BLaER1 (cell line): ENCODE measurements at regions not wholly inside any gene's neighbourhood (a gene's known extent, or its start where the extent isn't known, plus 50 kb on each side); places are given as distances from the start of the nearest gene placed in this dataset.
"Not testable (repeated sequence)": the region's sequence is repeated elsewhere in the genome, so short reads cannot be mapped to it uniquely, and the experiment has no call there.

Experiments used
- H3K27ac ChIP-seq: shearing (Covaris generic); formaldehyde crosslinking; 2 replicates; pipeline ENCODE4 v1.8.1; 2022
- H3K27me3 ChIP-seq: shearing (Covaris generic); formaldehyde crosslinking; 2 replicates; pipeline ENCODE4 v1.8.1; 2022
- H3K36me3 ChIP-seq: shearing (Covaris generic); formaldehyde crosslinking; 2 replicates; pipeline ENCODE4 v1.8.1; 2022
- H3K4me1 ChIP-seq: shearing (Covaris generic); formaldehyde crosslinking; 2 replicates; pipeline ENCODE4 v1.8.1; 2022
- H3K4me2 ChIP-seq: shearing (Covaris generic); formaldehyde crosslinking; 2 replicates; pipeline ENCODE4 v1.8.1; 2022
- H3K4me3 ChIP-seq: shearing (Covaris generic); formaldehyde crosslinking; 2 replicates; pipeline ENCODE4 v1.8.1; 2022
- H3K9ac ChIP-seq: shearing (Covaris generic); formaldehyde crosslinking; 2 replicates; pipeline ENCODE4 v1.8.1; 2022
- H3K9me3 ChIP-seq: shearing (Covaris generic); formaldehyde crosslinking; 2 replicates; pipeline ENCODE4 v1.8.1; 2022
- H4K20me1 ChIP-seq: shearing (Covaris generic); formaldehyde crosslinking; 2 replicates; pipeline ENCODE4 v1.8.1; 2022
- Cebpa-rat ChIP-seq: shearing (Covaris generic); IDR thresholded peaks from 2 replicates; pipeline ENCODE4 v1.8.1; 2022

DNA sequence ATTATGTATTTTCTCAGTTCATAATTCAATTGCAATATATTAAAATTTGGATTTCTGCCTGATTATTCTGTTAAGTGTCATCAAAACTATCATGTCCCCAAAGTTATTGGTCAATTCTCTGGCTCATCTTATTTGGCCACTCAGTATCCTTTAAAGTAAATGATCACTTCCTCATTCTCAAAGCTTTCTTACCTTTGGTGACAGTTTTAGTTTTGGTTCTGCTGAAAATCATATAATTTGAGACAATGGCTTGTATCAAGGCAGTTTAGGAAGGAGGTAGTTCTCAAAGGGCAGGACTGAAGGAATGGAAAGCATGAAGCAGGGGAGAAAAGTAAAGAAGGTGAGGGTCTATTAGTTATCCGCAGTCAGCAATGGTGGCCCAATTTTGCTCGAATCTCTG is 1832.1 kb downstream of the ARAP2 start:
- H3K4me2 ChIP-seq = no peak overlapping the region
- H3K36me3 ChIP-seq = no peaks in the 10 kb centered on the region

DNA sequence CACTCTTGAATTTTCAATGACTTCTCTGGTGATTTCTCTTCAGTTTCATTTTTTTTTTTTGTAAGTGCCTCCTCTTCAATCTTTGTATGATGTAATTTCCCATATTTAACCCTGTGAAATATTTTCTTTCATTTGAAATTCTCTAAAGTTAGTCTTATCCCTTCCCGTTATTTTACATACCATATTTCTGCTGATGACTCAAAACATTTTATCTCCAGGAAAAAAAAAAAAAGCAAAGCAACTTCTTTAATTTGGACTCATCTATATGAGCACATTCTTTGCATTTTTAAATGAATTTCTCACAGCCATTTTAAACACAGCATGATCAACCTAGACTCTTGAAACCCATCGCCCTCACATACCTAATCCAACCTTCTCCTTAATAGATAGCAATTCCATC is 1831.4 kb downstream of the ARAP2 start:
- H3K27me3 ChIP-seq = no peaks in the 10 kb centered on the region
- no peaks in the 10 kb centered on the region for H3K4me1 ChIP-seq
- H3K27ac ChIP-seq = no peak overlapping the region
- no peaks in the 10 kb centered on the region for H3K9me3 ChIP-seq
- H3K4me3 ChIP-seq = no peak overlapping the region
- no peak overlapping the region for H3K4me2 ChIP-seq
- H4K20me1 ChIP-seq = no peaks in the 10 kb centered on the region
- no peak overlapping the region for H3K9ac ChIP-seq
- no peaks in the 10 kb centered on the region for H3K36me3 ChIP-seq
- TF ChIP-seq Cebpa-rat = no peak

More for the DNA sequence above, 1832.1 kb downstream of the ARAP2 start:
- TF ChIP-seq Cebpa-rat = no peak
- Histone ChIP-seq H3K9me3 (no peaks in the 10 kb centered on the region), H3K27ac (no peak overlapping the region), H3K27me3 (no peaks in the 10 kb centered on the region), H3K9ac (no peak overlapping the region), H3K4me3 (no peak overlapping the region), H4K20me1 (no peaks in the 10 kb centered on the region), H3K4me1 (no peaks in the 10 kb centered on the region)

DNA sequence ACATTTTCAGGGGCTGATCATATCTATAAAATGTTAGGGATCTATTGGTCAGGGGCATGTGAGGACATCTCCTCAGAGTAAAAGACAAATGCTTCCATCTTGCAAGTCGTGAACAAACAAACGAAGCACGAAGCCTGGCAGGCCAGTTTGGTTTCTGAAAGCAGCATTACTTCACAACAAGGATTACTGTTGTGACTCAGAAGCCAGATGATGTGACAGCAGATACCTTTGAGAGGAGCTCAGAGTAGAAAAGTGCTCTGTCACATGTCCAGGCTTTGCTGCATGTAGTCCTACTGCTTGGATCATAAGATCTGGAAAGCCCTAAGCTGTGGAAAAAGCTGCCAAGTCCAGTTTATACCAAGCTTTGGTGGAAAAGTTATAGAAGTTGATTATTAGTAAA is 1827.2 kb downstream of the ARAP2 start:
- Histone ChIP-seq H3K36me3 (no peaks in the 10 kb centered on the region), H3K9ac (no peak overlapping the region), H3K27me3 (no peaks in the 10 kb centered on the region), H3K4me3 (no peak overlapping the region), H4K20me1 (no peaks in the 10 kb centered on the region), H3K27ac (no peak overlapping the region), H3K4me1 (peaks cover 14% of the 10 kb centered on the region), H3K4me2 (no peak overlapping the region), H3K9me3 (no peaks in the 10 kb centered on the region)
- TF ChIP-seq Cebpa-rat = no peak

DNA sequence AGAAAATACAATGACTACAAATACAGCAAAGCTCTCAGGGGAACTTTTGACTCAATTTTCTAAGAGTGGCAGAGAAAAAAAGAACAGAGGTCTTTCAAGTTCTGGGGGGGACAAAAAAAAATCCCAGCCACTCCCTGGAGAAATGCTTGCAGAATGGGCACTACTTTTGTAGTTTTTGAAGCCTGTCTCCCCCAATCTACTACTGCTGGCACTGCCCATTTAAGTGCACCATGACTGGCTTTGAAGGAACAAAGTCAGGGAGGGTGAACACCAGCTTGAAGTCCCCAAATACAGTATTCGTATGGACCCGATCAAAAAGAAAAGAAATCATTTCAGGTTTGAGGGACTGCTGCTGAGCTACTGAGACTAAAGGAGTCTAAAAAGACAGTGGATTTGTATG is 1824.4 kb downstream of the ARAP2 start:
- Histone ChIP-seq H3K4me1 (peaks cover 24% of the 10 kb centered on the region), H3K27ac (no peak overlapping the region), H3K4me2 (peak overlapping the region; percentile 37), H4K20me1 (no peaks in the 10 kb centered on the region), H3K4me3 (no peak overlapping the region), H3K36me3 (no peaks in the 10 kb centered on the region), H3K27me3 (no peaks in the 10 kb centered on the region), H3K9ac (no peak overlapping the region), H3K9me3 (no peaks in the 10 kb centered on the region)
- TF ChIP-seq Cebpa-rat = no peak

DNA sequence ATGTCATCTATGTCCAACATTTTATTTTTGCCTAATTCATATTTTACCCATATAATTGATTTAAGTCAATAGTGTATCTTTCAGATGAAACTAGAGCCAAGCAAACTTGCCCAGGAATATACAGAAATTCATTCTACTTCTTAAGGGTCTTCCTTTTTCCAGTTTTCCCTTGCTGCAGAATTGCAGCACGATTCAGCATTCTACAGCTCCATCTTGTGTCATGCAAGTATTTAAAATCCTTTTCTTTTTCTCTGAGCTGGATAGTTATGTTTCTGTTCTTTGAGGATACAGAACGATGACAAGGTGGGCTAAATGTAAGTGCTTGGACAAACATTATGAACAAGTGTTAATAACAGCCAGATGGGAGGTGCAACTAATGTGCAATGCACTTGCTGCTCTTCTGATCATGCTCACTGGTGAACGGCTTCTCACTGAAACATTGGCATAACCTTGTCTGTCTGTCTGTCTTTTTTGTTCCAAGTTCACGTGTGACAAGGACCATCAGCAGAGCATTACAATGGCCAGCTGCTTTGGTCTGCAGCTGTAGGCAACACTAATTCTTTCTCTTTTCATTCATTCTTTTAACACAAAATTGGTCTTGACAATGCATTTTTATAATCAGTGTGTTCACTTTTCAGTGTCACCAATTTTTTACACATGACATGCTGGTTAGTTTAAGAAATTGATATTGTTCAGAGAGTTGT is 1821.7 kb downstream of the ARAP2 start:
- TF ChIP-seq Cebpa-rat = no peak
- Histone ChIP-seq H3K36me3 (no peaks in the 10 kb centered on the region), H3K4me2 (0 out of 2 replicates have a peak overlapping the region, but pooled peaks have one; percentile 14), H3K27me3 (no peaks in the 10 kb centered on the region), H3K9ac (no peak overlapping the region), H3K9me3 (no peaks in the 10 kb centered on the region), H3K4me3 (no peak overlapping the region), H4K20me1 (no peaks in the 10 kb centered on the region), H3K27ac (no peak overlapping the region), H3K4me1 (peaks cover 24% of the 10 kb centered on the region)

DNA sequence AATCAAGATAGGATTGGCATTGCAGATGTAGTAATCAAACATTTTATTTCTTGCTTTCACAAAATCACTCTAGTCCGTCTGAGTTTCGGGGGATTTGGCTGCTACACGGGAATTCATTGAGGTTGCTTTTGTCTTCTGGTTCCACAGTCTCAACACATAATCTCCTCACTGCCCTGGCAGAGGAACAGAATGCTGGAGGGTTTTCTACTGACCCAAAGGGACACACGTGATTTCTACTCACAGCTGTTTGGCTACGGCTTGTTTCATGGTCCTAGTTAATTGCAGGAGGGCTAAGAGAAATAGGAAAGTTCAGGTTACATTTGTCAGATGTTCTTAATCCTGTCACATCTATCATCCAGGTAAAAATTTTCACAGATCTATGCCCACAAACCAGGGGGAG is 1811.6 kb downstream of the ARAP2 start:
- Histone ChIP-seq H3K4me3 (no peak overlapping the region), H3K4me1 (peaks cover 10% of the 10 kb centered on the region; the same call in 1 of the 2 replicates), H3K27ac (no peak overlapping the region), H3K4me2 (no peak overlapping the region), H3K9ac (no peak overlapping the region), H3K27me3 (no peaks in the 10 kb centered on the region), H3K9me3 (no peaks in the 10 kb centered on the region), H3K36me3 (no peaks in the 10 kb centered on the region), H4K20me1 (no peaks in the 10 kb centered on the region)
- no peak for TF ChIP-seq Cebpa-rat

DNA sequence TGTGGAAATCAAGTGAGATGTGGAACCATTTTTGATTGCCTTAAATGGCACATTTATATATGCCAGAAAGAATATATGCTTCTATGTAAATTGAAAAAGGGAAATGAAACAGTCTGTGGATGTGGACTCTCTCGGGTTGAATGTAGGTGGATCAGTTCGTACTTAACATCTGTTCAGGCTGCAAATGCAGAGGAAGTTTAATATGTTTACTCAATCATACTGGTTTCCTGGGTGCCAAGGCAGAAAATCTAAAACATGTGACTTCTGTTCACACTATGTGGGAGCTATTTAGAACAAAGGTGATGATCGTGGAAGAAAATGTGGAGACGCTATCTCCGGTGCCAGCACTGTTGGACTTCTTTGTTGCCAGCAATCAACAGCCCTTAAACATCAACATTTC is 1809.9 kb downstream of the ARAP2 start:
- H3K27me3 ChIP-seq, H3K36me3 ChIP-seq, H3K4me3 ChIP-seq, H3K9ac ChIP-seq, H3K27ac ChIP-seq, H3K9me3 ChIP-seq, H4K20me1 ChIP-seq: not testable (repeated sequence)
- Histone ChIP-seq H3K4me2 (peak overlapping the region; percentile 40; the same call in 1 of the 2 replicates), H3K4me1 (peaks cover 10% of the 10 kb centered on the region; the same call in 1 of the 2 replicates)

DNA sequence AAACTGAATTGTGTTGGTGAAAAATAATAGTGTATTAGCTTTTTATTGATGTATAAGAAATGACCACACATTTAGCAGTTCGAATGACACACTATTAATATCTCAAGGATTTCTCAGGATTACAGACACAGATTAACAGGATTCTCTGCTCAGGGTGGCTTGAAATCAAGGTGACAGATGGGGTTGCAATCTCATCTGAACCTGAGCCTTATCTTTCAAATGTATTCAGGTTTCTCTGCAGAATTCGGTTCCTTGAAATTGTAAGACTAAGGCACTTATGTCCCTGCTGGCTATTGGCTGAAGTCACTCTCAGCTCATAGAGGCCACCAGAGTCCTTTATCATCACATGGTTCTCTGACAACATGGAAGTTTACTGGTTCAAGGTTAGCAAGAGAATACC is 1780.1 kb downstream of the ARAP2 start:
- no peaks in the 10 kb centered on the region for H3K9me3 ChIP-seq
- H3K4me3 ChIP-seq = no peak overlapping the region
- peaks cover 9% of the 10 kb centered on the region for H3K4me1 ChIP-seq
- no peaks in the 10 kb centered on the region for H4K20me1 ChIP-seq
- H3K4me2 ChIP-seq = no peak overlapping the region
- no peak for TF ChIP-seq Cebpa-rat
- no peaks in the 10 kb centered on the region for H3K27me3 ChIP-seq
- no peaks in the 10 kb centered on the region for H3K36me3 ChIP-seq
- H3K27ac ChIP-seq = no peak overlapping the region
- H3K9ac ChIP-seq = no peak overlapping the region

DNA sequence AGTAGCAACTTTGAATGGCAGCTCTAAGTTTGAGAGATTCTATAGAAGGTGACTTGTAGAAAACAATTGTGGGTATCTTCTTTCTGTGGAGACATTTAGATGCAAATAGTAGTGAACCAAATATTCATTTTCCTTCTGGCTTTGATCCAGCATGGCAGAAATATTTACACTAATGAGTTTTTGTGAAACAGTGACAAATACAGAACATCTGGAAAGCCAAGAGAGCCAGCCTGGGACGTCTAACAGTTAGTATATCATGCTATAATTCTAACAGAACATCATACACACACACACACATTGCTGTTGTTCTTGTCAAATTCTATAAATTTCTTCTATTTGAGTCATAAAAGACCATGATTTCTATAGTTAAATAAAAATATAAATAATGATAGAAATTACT is 1777.9 kb downstream of the ARAP2 start:
- no peak for TF ChIP-seq Cebpa-rat
- no peak overlapping the region for H3K4me2 ChIP-seq
- H3K36me3 ChIP-seq = no peaks in the 10 kb centered on the region
- H3K27me3 ChIP-seq = no peaks in the 10 kb centered on the region
- H3K4me1 ChIP-seq = peaks cover 9% of the 10 kb centered on the region
- H3K4me3 ChIP-seq = no peak overlapping the region
- no peaks in the 10 kb centered on the region for H4K20me1 ChIP-seq
- H3K27ac ChIP-seq = no peak overlapping the region
- H3K9me3 ChIP-seq = no peaks in the 10 kb centered on the region
- no peak overlapping the region for H3K9ac ChIP-seq

DNA sequence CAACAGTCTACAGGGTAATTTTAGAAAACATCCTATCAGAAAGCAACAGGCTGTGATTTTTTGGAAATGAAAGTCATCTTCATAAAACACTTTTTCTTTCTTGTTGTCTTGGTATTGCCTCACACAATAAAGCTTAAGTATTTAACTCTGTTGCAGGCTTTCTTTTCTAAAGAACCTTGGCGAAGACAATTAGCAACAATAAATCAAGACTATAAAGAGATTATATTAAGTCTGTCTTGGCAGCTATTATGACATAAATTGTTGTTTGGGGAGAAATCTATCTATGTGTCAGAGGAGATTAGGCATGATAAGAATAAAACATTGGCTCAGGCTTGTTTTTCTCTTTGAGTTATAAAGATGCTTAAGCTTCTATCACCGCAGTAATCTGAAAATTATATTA is 1774.8 kb downstream of the ARAP2 start:
- Histone ChIP-seq H3K27ac (no peak overlapping the region), H3K4me1 (peaks cover 8% of the 10 kb centered on the region), H3K36me3 (no peaks in the 10 kb centered on the region), H3K9me3 (no peaks in the 10 kb centered on the region), H3K4me2 (no peak overlapping the region), H3K4me3 (no peak overlapping the region), H3K9ac (no peak overlapping the region), H3K27me3 (no peaks in the 10 kb centered on the region), H4K20me1 (no peaks in the 10 kb centered on the region)
- no peak for TF ChIP-seq Cebpa-rat

DNA sequence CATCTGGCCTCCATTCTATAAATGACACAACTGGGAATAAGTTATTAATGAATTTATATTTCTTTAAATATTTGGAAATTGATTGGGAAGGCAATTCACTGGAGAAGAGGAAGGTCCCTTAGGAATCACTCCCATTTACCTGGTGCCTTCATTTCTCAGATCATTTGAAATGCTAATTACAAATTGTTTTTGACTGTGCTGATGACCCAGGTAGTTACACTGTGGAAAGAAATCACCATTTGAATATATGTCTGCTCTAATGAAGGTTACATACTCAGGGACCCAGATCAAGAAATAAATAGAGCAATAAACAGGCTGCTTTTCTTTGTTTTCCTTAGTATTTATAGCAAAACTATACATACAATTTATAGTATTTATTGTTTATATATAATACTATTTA is 1759.1 kb downstream of the ARAP2 start:
- H3K9me3 ChIP-seq = no peaks in the 10 kb centered on the region
- H4K20me1 ChIP-seq = no peaks in the 10 kb centered on the region
- no peaks in the 10 kb centered on the region for H3K36me3 ChIP-seq
- H3K4me1 ChIP-seq = no peaks in the 10 kb centered on the region
- no peak overlapping the region for H3K27ac ChIP-seq
- no peak overlapping the region for H3K4me2 ChIP-seq
- H3K27me3 ChIP-seq = no peaks in the 10 kb centered on the region
- no peak for TF ChIP-seq Cebpa-rat
- H3K4me3 ChIP-seq = no peak overlapping the region
- no peak overlapping the region for H3K9ac ChIP-seq
